Ecto neural progenitor cell (in vitro differentiated cells): ENCODE measurements at regions not wholly inside any gene's neighbourhood (a gene's known extent, or its start where the extent isn't known, plus 50 kb on each side); places are given as distances from the start of the nearest gene placed in this dataset.
"Not testable (repeated sequence)": the region's sequence is repeated elsewhere in the genome, so short reads cannot be mapped to it uniquely, and the experiment has no call there.

Source experiments
- DNase-seq: peaks from one replicate; pipeline ENCODE4 v3.0.0-alpha.2; 2018; ENCODE audit warnings: low spot score

GRCh38 chr5:128799945-128800344 is 165.3 kb upstream of the SLC27A6 start:
- no peak for DNase-seq

DNA sequence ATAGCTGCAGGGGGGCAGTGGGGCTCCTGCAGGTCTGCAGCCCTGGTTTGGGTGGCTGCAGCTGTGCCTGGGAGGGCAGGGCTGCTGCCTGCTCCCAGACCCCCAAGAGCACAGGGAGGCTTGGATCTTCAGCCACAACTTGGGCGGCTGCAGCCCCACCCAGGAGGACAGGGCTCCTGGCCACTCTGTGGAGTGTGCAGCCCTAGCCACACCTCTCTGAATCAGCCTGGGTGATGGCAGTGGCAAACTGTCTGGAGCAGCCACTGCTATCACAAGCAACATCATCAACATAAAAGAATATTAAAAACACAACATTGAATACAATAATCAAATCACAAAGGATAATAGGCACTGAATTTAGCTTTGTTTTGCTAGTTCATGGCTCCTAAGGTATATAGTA is 164.9 kb upstream of the SLC27A6 start:
- DNase-seq: no peak

DNA sequence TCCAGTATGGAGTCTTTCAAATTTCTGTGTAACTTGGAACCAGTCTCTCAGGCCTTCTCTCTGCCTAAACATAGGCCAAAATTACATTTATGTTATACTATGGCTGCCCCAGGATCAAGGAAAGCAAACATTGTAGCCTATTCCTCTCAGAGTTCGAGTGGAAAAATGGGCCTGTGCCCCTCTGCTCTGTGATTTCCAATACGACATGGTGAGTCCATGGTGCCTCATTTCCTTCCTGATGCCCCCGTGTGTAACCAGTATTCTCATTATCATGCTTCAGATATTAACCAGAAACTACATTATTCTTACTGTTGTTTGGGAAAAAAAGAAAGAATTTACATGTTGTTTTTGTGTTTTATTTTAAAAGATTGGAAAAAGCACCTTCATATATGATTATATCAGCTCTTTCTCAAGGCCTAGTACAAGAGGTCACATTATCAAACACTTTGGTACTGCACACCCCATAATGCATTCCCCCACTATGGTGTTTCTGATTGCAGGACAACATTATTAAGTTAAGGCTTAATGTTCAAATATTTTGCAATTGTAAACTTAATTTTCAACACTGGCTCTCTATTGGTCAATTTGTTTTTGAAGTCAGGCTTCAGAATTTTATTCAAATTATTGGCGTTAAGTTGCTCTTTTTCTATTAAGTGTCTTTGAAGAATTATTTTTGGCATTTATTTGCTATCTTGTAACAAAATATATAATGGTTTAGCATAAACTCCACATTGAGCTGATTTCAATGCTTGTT is 151.8 kb upstream of the SLC27A6 start:
- DNase-seq: no peak

- no peak for DNase-seq
Observed at GRCh38 chr5:128815201-128815600, 150.1 kb upstream of the SLC27A6 start.

- no peak for DNase-seq
Observed at GRCh38 chr5:128825826-128826225, 139.5 kb upstream of the SLC27A6 start.

- no peak for DNase-seq
Observed at GRCh38 chr5:128826275-128826674, 139.0 kb upstream of the SLC27A6 start.

DNA sequence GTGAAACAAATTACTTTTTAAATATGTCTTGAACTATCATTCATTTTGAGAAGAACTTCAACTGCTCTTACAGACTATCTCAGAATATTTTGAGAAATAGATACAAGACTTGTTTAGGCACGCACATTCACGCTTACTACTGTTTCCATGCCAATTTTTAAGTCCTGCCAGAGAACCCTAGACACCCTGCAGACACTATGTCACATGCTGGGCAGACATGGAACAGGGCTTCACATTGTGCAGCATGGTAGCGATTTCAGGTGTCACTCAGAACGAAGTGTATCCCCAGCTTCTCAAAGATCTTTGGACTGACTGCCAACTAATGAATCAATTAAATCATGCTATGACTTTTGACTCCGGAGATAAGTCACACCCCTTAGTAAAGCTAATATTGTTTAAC is 128.7 kb upstream of the SLC27A6 start:
- no peak for DNase-seq

GRCh38 chr5:128838623-128839022 is 126.7 kb upstream of the SLC27A6 start:
- DNase-seq: no peak

DNA sequence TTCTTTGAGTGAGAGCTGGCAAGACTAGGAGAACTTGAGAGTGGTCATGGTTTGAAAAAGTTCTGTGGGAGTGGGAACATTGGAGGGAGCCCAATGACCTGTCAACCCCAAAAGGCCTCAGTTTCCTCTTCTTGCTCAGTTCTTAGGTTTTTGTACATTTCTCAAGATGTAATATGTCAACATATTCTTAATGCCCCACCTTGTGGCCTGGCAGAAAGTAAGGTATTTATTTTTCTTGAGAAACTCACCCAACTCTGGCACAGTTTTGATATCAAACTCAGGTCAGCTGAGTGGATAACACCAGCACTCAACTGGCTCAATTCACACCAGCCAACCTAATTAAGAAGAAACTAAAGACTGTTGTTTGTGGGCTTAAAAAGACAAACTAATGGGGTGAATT is 123.0 kb upstream of the SLC27A6 start:
- no peak for DNase-seq

DNA sequence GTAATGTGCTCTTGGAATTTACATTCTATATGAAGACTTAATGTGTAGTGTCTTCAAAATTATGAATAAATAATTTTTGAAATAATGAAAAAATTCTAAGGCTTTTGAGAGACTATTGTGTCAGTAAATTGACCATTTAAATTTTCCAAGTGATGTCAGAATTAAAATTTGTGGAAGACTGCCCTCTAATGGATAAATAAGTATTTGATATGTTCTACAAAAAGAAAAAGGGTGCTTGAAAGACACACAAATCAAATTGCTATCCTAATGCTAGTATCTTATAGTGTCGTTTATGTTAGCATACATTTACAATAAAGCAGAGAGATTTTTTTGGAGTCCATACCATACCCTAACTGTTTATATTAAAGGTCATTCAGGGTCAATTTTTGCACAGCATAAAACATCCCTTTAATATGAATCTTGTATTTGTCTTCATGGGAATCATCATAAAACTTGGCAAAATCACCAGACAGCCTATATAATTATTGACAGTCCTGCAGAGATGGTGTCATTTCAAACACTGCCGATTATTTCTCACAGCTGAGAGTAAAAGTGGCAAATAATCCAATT is 120.8 kb upstream of the SLC27A6 start:
- DNase-seq: no peak

GRCh38 chr5:128850049-128850448 is 115.2 kb upstream of the SLC27A6 start:
- DNase-seq: no peak

- no peak for DNase-seq
Observed at GRCh38 chr5:128854931-128855330, 110.4 kb upstream of the SLC27A6 start.

DNA sequence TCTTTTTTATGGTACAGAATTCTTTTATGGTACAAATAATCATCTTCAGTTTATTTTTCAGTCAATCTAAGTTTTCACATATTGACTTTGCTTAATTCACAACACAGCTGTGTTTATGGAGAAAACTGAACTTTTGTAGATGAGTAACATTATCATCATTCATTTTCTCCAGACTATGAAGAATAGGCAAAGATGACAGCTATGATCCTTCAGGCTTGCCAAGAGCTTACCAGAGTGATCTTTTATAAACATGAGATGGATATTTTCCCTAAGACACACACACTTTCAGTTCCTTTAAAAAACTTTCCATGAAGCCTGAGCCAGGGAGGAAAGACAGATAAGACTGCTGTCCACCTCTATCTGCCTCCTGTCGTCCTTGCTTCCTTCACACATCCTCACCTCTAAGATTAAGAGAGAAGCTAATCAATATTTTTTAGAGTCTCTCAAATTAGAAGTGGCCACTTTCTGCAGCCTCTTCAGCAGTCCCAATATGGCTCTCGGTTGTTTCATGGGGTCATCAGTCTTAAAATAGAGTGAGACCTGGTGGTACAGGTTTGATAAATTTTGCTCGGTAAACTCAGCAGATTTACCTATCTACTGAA is 108.1 kb upstream of the SLC27A6 start:
- DNase-seq: no peak

DNA sequence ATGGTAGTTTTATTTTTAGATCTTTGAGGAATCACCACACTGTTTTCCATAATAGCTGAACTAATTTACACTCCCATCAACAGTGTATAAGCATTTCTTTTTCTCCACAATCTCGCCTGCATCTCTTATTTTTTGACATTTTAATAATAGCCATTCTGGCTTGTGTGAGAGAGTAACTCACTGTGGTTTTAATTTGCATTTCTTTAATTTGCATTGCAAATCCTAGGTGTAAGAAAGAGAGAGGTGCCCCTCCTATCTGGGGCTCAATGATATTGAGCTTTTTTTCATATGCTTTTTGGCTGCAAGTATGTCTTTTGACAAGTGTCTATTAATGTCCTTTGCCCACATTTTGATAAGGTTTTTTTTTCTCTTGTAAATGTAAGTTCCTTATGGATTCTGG is 106.3 kb upstream of the SLC27A6 start:
- DNase-seq: no peak

- DNase-seq: not testable (repeated sequence)
Observed at GRCh38 chr5:128861155-128861554, 104.1 kb upstream of the SLC27A6 start.

- no peak for DNase-seq
Observed at GRCh38 chr5:128869970-128870369, 95.3 kb upstream of the SLC27A6 start.

DNA sequence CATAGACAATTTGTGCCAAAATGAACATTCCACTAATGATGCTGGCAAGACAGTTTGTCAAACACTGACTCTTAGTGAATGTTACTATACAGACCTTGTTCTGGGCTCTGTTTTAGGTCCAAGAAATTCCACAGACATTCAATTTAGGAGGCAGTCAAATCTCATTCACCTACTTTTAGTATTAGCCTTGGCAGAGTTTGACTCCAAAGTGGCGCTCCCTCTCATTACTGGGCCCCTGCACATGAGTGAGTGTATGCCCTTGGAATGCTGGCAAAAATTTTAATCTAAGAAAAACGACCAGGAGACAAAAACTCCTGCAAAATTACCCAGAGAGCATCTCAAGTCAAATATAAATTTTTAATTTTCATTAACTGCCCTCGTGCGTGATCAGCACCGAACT is 94.9 kb upstream of the SLC27A6 start:
- DNase-seq: no peak

GRCh38 chr5:128870923-128871322 is 94.4 kb upstream of the SLC27A6 start:
- DNase-seq: no peak

DNA sequence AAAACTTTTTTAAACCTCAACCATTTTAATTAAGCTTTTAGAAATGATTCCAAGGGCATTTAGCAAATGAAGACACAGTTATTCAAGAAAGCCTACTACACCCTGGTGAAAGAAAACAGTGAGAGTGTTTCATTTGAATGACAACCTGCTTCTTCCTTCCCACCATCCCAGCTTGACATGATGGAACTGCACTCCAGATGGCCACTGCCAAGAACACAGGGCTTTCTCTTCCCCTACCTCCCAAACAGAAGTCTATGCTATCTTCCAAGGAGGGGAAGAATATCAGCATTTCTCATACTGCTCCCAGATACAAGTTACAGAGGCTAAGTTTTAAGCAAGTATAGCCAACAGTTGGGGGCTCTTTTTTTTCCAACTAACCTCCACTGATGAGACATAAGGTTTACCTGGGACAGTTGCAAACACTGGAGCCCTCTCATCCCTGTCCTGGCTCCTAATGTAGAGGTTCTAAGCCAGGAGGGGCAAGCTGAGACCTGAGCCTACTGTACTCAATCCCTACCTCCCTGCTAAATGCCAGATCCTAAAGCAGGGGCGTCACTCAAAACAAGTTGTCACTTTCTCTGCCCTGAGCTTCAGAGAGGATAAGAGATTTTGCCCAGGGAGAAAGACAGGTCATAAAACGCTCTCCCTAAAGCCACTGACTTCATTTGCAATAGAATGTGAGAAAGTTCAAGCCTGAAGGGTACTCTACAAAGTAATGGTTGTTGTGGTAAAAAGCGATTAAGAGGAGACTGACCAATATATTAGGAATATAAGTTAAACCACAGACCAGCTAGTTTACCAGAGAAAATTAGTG is 88.5 kb upstream of the SLC27A6 start:
- no peak for DNase-seq

DNA sequence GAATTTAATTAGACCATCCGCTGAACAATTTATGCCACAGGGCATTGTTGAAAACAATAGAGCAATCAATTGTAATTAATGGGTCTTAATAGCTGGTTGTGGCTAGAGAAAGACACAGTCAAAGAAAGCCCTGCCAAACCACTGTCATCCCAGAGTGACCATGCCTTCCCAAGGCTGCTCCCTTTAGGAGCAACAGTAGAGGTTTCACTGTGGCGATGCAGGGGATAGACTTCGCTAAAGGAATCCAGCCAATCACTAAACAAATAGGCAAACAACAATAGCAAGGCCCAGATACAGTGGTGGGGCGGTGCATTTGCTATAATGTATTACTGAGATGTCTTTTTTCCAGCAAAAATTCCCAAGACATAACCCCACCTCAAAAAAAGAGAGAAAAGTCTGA is 87.8 kb upstream of the SLC27A6 start:
- no peak for DNase-seq

GRCh38 chr5:128881502-128882018 is 83.7 kb upstream of the SLC27A6 start:
- DNase-seq: no peak

DNA sequence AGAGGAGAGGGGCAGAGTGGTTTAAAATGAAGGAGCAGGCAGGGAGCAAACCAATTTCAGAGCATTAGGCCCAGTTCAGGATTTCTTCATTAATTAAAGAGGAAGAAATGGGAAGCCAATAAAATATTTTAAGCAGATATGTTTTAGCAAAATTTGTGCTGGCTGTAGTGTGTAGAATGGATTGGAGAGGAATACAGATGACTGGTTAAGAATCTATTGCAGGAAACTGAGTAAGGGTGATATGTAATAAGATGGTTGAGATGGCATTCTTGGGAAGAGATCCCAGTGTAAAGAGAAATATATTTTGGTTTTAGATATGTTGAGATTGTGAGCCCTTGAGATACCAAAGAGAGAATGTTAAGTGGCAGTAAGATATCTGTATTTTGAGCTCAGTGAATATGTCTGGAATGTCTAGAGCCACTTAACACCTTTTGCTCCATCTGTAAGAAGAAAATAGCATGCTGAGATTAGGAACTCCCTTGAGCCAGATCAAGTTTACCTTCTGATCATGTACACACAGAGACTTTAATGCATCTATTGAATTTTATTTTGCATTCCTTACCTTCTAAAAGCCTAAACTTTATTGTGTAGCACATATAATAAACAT is 79.5 kb upstream of the SLC27A6 start:
- no peak for DNase-seq
